ENCODE measurements at regions not wholly inside any gene's neighbourhood (a gene's known extent, or its start where the extent isn't known, plus 50 kb on each side); places are given as distances from the start of the nearest gene placed in this dataset.

- no peaks in the 10 kb centered on the region for H3K4me1 ChIP-seq
- H3K27ac ChIP-seq, result no peak overlapping the region
- ATAC-seq (no peak), DNase-seq (ENCODE audit: low read depth in 1 of 2, low spot score in 1 of 2) (no peak), FAIRE-seq (no peak)
- H3K9me3 ChIP-seq, result no peaks in the 10 kb centered on the region
- TF ChIP-seq HDAC2 (IDR thresholded peaks at IDR 0.05) (no peak), NPAS2 (CRISPR knock-in tag; IDR thresholded peaks at IDR 0.05; ENCODE audit: borderline replicate concordance) (no peak), FOSB (CRISPR knock-in tag; IDR thresholded peaks at IDR 0.05) (no peak), SMC3 (IDR thresholded peaks at IDR 0.05) (no peak), BHLHE40 (IDR thresholded peaks at IDR 0.05; ENCODE audit: low read depth, low read length) (no peak), ZSCAN20 (CRISPR knock-in tag; IDR thresholded peaks at IDR 0.05) (no peak), CBX8 (IDR thresholded peaks at IDR 0.05) (no peak)
- ChIA-PET CTCF (no interaction called here), POLR2A (no interaction called here)
- no peak overlapping the region for H3K4me2 ChIP-seq
- WGBS (ENCODE audit: missing lambda C conversion rate), result 13% methylated on average over 5 of the region's 5 CpGs
- H3K4me3 ChIP-seq, result no peak overlapping the region
These were observed 54.7 kb upstream of the OPCML start for GRCh38 chr11:133586903-133587517.

GRCh38 chr11:133582750-133583149 lies 50.4 kb upstream of the OPCML start:
- DNase-seq (ENCODE audit: low read depth in 1 of 2, low spot score in 1 of 2) (no peak), FAIRE-seq (no peak), ATAC-seq (no peak)
- Histone ChIP-seq H3K4me3 (no peak overlapping the region), H3K27ac (no peak overlapping the region), H3K4me1 (no peaks in the 10 kb centered on the region), H3K9me3 (no peaks in the 10 kb centered on the region), H3K4me2 (no peak overlapping the region)
- POLR2A ChIA-PET, result no interaction called here
- WGBS (ENCODE audit: missing lambda C conversion rate), result 7% methylated on average over 6 of the region's 7 CpGs
- TF ChIP-seq SMC3 (IDR thresholded peaks at IDR 0.05), result no peak
- no peak for TF ChIP-seq CEBPB (IDR thresholded peaks at IDR 0.05)
- no peak for TF ChIP-seq EP300 (IDR thresholded peaks at IDR 0.05)
- TF ChIP-seq ZC3H11A (IDR thresholded peaks at IDR 0.05), result no peak
- TF ChIP-seq JUN (IDR thresholded peaks at IDR 0.05), result no peak
- TF ChIP-seq, protein P1, sequence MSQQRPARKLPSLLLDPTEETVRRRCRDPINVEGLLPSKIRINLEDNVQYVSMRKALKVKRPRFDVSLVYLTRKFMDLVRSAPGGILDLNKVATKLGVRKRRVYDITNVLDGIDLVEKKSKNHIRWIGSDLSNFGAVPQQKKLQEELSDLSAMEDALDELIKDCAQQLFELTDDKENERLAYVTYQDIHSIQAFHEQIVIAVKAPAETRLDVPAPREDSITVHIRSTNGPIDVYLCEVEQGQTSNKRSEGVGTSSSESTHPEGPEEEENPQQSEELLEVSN (IDR thresholded peaks at IDR 0.05; ENCODE audit: borderline replicate concordance, low read depth), result no peak
- no peak for TF ChIP-seq HOXA7 (CRISPR knock-in tag; IDR thresholded peaks at IDR 0.05)
- TF ChIP-seq MAZ (IDR thresholded peaks at IDR 0.05; ENCODE audit: borderline replicate concordance, low read depth, low read length), result no peak
- no peak for TF ChIP-seq NPAS2 (CRISPR knock-in tag; IDR thresholded peaks at IDR 0.05; ENCODE audit: borderline replicate concordance)
- TF ChIP-seq NFE2L2 (conservative IDR thresholded peaks at IDR 0.05; ENCODE audit: low read length), result no peak
- no peak for TF ChIP-seq ELK1 (IDR thresholded peaks at IDR 0.05; ENCODE audit: low read depth, low read length)
- no peak for TF ChIP-seq HEYL (CRISPR knock-in tag; IDR thresholded peaks at IDR 0.05)
- TF ChIP-seq MAX (IDR thresholded peaks at IDR 0.05), result no peak
- no peak for TF ChIP-seq FOSL2 (IDR thresholded peaks at IDR 0.05)
- no peak for TF ChIP-seq FOSL2 (CRISPR knock-in tag; IDR thresholded peaks at IDR 0.05)
- no peak for TF ChIP-seq FOSB (CRISPR knock-in tag; IDR thresholded peaks at IDR 0.05)
- no peak for TF ChIP-seq RFX5 (IDR thresholded peaks at IDR 0.05)
- TF ChIP-seq RCOR1 (IDR thresholded peaks at IDR 0.05; ENCODE audit: low read depth, low read length), result no peak
- TF ChIP-seq, protein P2, sequence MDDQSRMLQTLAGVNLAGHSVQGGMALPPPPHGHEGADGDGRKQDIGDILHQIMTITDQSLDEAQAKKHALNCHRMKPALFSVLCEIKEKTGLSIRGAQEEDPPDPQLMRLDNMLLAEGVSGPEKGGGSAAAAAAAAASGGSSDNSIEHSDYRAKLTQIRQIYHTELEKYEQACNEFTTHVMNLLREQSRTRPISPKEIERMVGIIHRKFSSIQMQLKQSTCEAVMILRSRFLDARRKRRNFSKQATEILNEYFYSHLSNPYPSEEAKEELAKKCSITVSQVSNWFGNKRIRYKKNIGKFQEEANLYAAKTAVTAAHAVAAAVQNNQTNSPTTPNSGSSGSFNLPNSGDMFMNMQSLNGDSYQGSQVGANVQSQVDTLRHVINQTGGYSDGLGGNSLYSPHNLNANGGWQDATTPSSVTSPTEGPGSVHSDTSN (IDR thresholded peaks at IDR 0.05), result no peak
- TF ChIP-seq CTCF (IDR thresholded peaks at IDR 0.05), result no peak
- no peak for TF ChIP-seq EHF (CRISPR knock-in tag; IDR thresholded peaks at IDR 0.05)
- CTCF ChIA-PET, result no interaction called here

Data from A549 (cell line).